ENCODE measurements at regions not wholly inside any gene's neighbourhood (a gene's known extent, or its start where the extent isn't known, plus 50 kb on each side); places are given as distances from the start of the nearest gene placed in this dataset.

GRCh38 chr3:43923104-43923882 lies 232.6 kb downstream of the ABHD5 start:
- Histone ChIP-seq H4K20me1 (ENCODE audit: control insufficient read depth, insufficient read depth, insufficient read length) (no peaks in the 10 kb centered on the region), H3K9me3 (ENCODE audit: control insufficient read depth, low read depth, low read length) (no peaks in the 10 kb centered on the region), H4K8ac (replicated peaks; ENCODE audit: insufficient read length, low read depth, low read length) (no peak overlapping the region), H3K4me1 (ENCODE audit: insufficient read depth, low read length) (peaks cover 9% of the 10 kb centered on the region), H2BK5ac (ENCODE audit: insufficient read length, low read length) (no peak overlapping the region), H3K23me2 (ENCODE audit: insufficient read length, low read depth, low read length, poor library complexity, severe bottlenecking) (no peaks in the 10 kb centered on the region), H2AK5ac (ENCODE audit: insufficient read length, low read length) (no peak overlapping the region), H2BK20ac (ENCODE audit: low read depth, low read length, poor library complexity, severe bottlenecking) (no peak overlapping the region), H3K4ac (ENCODE audit: low read depth, low read length) (no peak overlapping the region), H3T11ph (ENCODE audit: low read length) (no peak overlapping the region), H4K5ac (ENCODE audit: insufficient read length, low read depth, low read length) (no peak overlapping the region), H2BK12ac (ENCODE audit: insufficient read length, low read depth, low read length) (no peak overlapping the region), H3K56ac (ENCODE audit: insufficient read length, low read depth, low read length) (no peak overlapping the region), H3K79me2 (ENCODE audit: insufficient read depth, low read length) (no peaks in the 10 kb centered on the region), H3K14ac (ENCODE audit: insufficient read depth, low read length) (no peak overlapping the region), H3K23ac (ENCODE audit: insufficient read length, low read depth, low read length) (no peak overlapping the region), H3K79me1 (ENCODE audit: insufficient read depth, low read depth, low read length, poor library complexity, severe bottlenecking) (no peaks in the 10 kb centered on the region), H3K27me3 (ENCODE audit: insufficient read depth, low read length) (no peaks in the 10 kb centered on the region), H3K18ac (ENCODE audit: insufficient read length, low read depth, low read length) (no peak overlapping the region), H2BK15ac (ENCODE audit: low read depth, low read length) (no peak overlapping the region), H3K9ac (ENCODE audit: extremely low read depth, insufficient read length, low read length) (no peak overlapping the region), H3K4me2 (ENCODE audit: insufficient read depth, insufficient read length, low read length) (no peak overlapping the region), H3K27ac (ENCODE audit: insufficient read length, low read depth, low read length) (no peak overlapping the region), H2AFZ (ENCODE audit: low read length) (no peak overlapping the region), H2BK120ac (ENCODE audit: low read depth, low read length, poor library complexity, severe bottlenecking) (no peak overlapping the region), H4K91ac (ENCODE audit: insufficient read length, low read depth, low read length) (no peak overlapping the region)
- Mint-ChIP-seq H3K27me3 (ENCODE audit: low read depth) (peaks cover 16% of the 10 kb centered on the region), H3K9me3 (no peaks in the 10 kb centered on the region), H3K36me3 (ENCODE audit: insufficient read depth in 1 of 3, low read depth in 3 of 3) (no peaks in the 10 kb centered on the region), H3K4me3 (no peak overlapping the region; a peak in 1 of 5 replicates), H3K4me1 (peaks cover 36 to 47% of the 10 kb centered on the region in 2 experiments), H3K27ac (no peak overlapping the region)
- TF ChIP-seq CTCF (conservative IDR thresholded peaks at IDR 0.05) = no peak
- no CpG with 5 or more reads among the region's 13 CpGs for WGBS (ENCODE audit: extremely low coverage, insufficient read length, low lambda C conversion rate)
- no peak for DNase-seq

Measured in H9 (cell line).